ENCODE measurements at regions not wholly inside any gene's neighbourhood (a gene's known extent, or its start where the extent isn't known, plus 50 kb on each side); places are given as distances from the start of the nearest gene placed in this dataset.

- Histone ChIP-seq H3K4me3 (ENCODE audit: extremely low read depth in 1 of 4, insufficient read depth in 2 of 4, low read depth in 3 of 4, low read length in 4 of 4) (no peak overlapping the region), H3K56ac (replicated peaks; ENCODE audit: insufficient read length, low read depth, low read length) (no peak overlapping the region), H3K14ac (ENCODE audit: insufficient read length) (no peak overlapping the region), H2BK20ac (ENCODE audit: low read length) (no peak overlapping the region), H3K79me1 (ENCODE audit: low read depth, low read length) (no peaks in the 10 kb centered on the region), H2BK5ac (ENCODE audit: low read depth, low read length) (no peak overlapping the region), H3K9me3 (ENCODE audit: insufficient read depth in 2 of 2, low read depth in 1 of 2, low read length in 1 of 2) (no peaks in the 10 kb centered on the region), H4K20me1 (replicated peaks in 1 of 2; ENCODE audit: control insufficient read depth in 1 of 2, insufficient read depth in 2 of 2, low read length in 2 of 2) (no peaks in the 10 kb centered on the region), H4K91ac (replicated peaks; ENCODE audit: insufficient read length, low read length) (no peak overlapping the region), H3K23me2 (ENCODE audit: low read depth, low read length) (no peaks in the 10 kb centered on the region), H2AFZ (ENCODE audit: low read length) (no peak overlapping the region), H4K5ac (ENCODE audit: insufficient read length, low read depth, low read length) (no peak overlapping the region), H3K18ac (ENCODE audit: extremely low read depth, low read length) (no peak overlapping the region), H3K27ac (ENCODE audit: low read depth, low read length) (no peak overlapping the region), H2BK120ac (replicated peaks; ENCODE audit: low read depth, low read length) (no peak overlapping the region), H3K9ac (replicated peaks in 1 of 4; ENCODE audit: extremely low read depth in 1 of 4, low read depth in 3 of 4, low read length in 3 of 4) (no peak overlapping the region), H4K8ac (ENCODE audit: extremely low read depth, insufficient read depth, low read length) (no peak overlapping the region), H3K4me2 (ENCODE audit: insufficient read depth in 1 of 2, low read depth in 2 of 2, low read length in 2 of 2) (no peak overlapping the region), H3K4ac (replicated peaks; ENCODE audit: insufficient read length, low read depth, low read length) (no peak overlapping the region), H2BK12ac (ENCODE audit: low read depth, low read length) (no peak overlapping the region), H3K27me3 (replicated peaks in 1 of 4; ENCODE audit: control insufficient read depth in 3 of 4, extremely low read depth in 1 of 4, insufficient read depth in 3 of 4, low read length in 3 of 4) (no peaks in the 10 kb centered on the region), H2BK15ac (ENCODE audit: low read length) (no peak overlapping the region), H3K36me3 (ENCODE audit: control insufficient read depth in 2 of 4, insufficient read depth in 4 of 4, low read length in 3 of 4) (no peaks in the 10 kb centered on the region), H2AK5ac (ENCODE audit: low read depth, low read length) (no peak overlapping the region), H3K23ac (ENCODE audit: insufficient read length) (no peak overlapping the region), H3K4me1 (replicated peaks in 1 of 4; ENCODE audit: control insufficient read depth in 3 of 4, insufficient read depth in 4 of 4, low read length in 3 of 4) (no peaks in the 10 kb centered on the region), H3K79me2 (ENCODE audit: control insufficient read depth in 1 of 2, insufficient read depth in 2 of 2, low read length in 2 of 2) (no peaks in the 10 kb centered on the region)
- ChIA-PET POLR2A (ENCODE audit: partially characterized antibody) (no interaction called here), CTCF (ENCODE audit: partially characterized antibody) (interaction anchor here (0.5 kb wide), 1 partner anchor 1908 kb away, joined by 3 read pairs; no protein-coding TSS in a partner anchor)
- FAIRE-seq (no peak), DNase-seq (ENCODE audit: low read depth in 1 of 2, low spot score in 2 of 2) (no peak)
- TF ChIP-seq GABPA (IDR thresholded peaks at IDR 0.05; ENCODE audit: borderline replicate concordance, insufficient read depth, low read length) = no peak
- TF ChIP-seq RNF2 (IDR thresholded peaks at IDR 0.05; ENCODE audit: borderline replicate concordance, low read depth, low read length, missing control alignments, poor library complexity, severe bottlenecking) = no peak
- TF ChIP-seq JUND (IDR thresholded peaks at IDR 0.05; ENCODE audit: low read length) = no peak
- no peak for TF ChIP-seq RXRA (IDR thresholded peaks at IDR 0.05; ENCODE audit: insufficient read depth, low read depth, low read length)
- no peak for TF ChIP-seq SRF (IDR thresholded peaks at IDR 0.05; ENCODE audit: low read depth, low read length)
- no peak for TF ChIP-seq CTCF (IDR thresholded peaks at IDR 0.05; ENCODE audit: control extremely low read depth in 1 of 3, insufficient read depth in 1 of 3, low read depth in 1 of 3, low read length in 3 of 3)
- TF ChIP-seq YY1 (IDR thresholded peaks at IDR 0.05; ENCODE audit: low read depth, low read length) = no peak
- no peak for TF ChIP-seq E2F6 (IDR thresholded peaks at IDR 0.05)
- WGBS, 2 experiments (ENCODE audit: extremely low coverage in 1 of 2, insufficient coverage in 1 of 2, insufficient read length in 1 of 2, insufficient replicate concordance in 2 of 2, low coverage in 1 of 2, low lambda C conversion rate in 2 of 2, missing lambda C conversion rate in 1 of 2) = 81% methylated on average over 3 of the region's 3 CpGs; no CpG with 5 or more reads in 1 of the 2 experiments
These were observed 1128.9 kb downstream of the EFNB2 start for GRCh38 chr13:105406551-105406950.
